Keratinocyte (primary cell): ENCODE measurements at regions not wholly inside any gene's neighbourhood (a gene's known extent, or its start where the extent isn't known, plus 50 kb on each side); places are given as distances from the start of the nearest gene placed in this dataset.

Experiments used
- DNase-seq: peaks from one replicate; pipeline ENCODE4 v3.0.0-alpha.2; 2011; ENCODE audit warnings: low read depth, missing footprints, low spot score
- FAIRE-seq: peaks from 2 replicates; lab custom pipeline; 2011; peaks lifted over from hg19 to GRCh38; lab: Jason Lieb, UNC
- H2AFZ ChIP-seq: 2 replicates; pipeline ENCODE4 v1.6.0; 2012; ENCODE audit warnings: low read length, control low read depth, inconsistent platforms; ENCODE audit not compliant: control insufficient read depth
- H3K27ac ChIP-seq: 2 replicates; pipeline ENCODE4 v1.5.1; 2011; ENCODE audit warnings: low read length; ENCODE audit not compliant: control insufficient read depth, insufficient read depth
- H3K27me3 ChIP-seq: 3 replicates; pipeline ENCODE4 v1.6.0; 2011; ENCODE audit warnings: low read length; ENCODE audit not compliant: control insufficient read depth, insufficient read depth; ENCODE audit errors: extremely low read depth
- H3K36me3 ChIP-seq, 2 experiments: 2 replicates in 1 of 2; 3 replicates in 1 of 2; pipeline ENCODE4 v1.5.1; 2011; ENCODE audit warnings: low read length in 2 of 2, mild to moderate bottlenecking in 1 of 2; ENCODE audit not compliant: control insufficient read depth in 2 of 2, insufficient read depth in 2 of 2; ENCODE audit errors: extremely low read depth in 1 of 2
- H3K4me1 ChIP-seq: 3 replicates; pipeline ENCODE4 v1.5.1; 2011; ENCODE audit warnings: low read length; ENCODE audit not compliant: control insufficient read depth, insufficient read depth; ENCODE audit errors: extremely low read depth
- H3K4me2 ChIP-seq: 3 replicates; pipeline ENCODE4 v1.6.0; 2011; ENCODE audit warnings: low read depth, low read length; ENCODE audit not compliant: control insufficient read depth, insufficient read depth; ENCODE audit errors: extremely low read depth
- H3K4me3 ChIP-seq, 3 experiments: fragments of 200-600 bp in 1 of 3; sonication (generic) in 1 of 3; 2 replicates in 2 of 3; 3 replicates in 1 of 3; pipeline ENCODE4 v1.5.1; 2011 to 2016; ENCODE audit warnings: low read length in 3 of 3, mild to moderate bottlenecking in 3 of 3, control low read depth in 2 of 3, inconsistent platforms in 1 of 3, low read depth in 1 of 3, mixed read lengths in 1 of 3, mixed run types in 1 of 3, moderate library complexity in 1 of 3; ENCODE audit not compliant: control insufficient read depth in 2 of 3, insufficient read depth in 2 of 3; ENCODE audit errors: extremely low read depth in 1 of 3
- H3K79me2 ChIP-seq: 2 replicates; pipeline ENCODE4 v1.6.0; 2012; ENCODE audit warnings: low read length; ENCODE audit not compliant: control insufficient read depth, insufficient read depth
- H3K9ac ChIP-seq: 3 replicates; pipeline ENCODE4 v1.6.0; 2011; ENCODE audit warnings: low read length; ENCODE audit not compliant: control insufficient read depth, insufficient read depth; ENCODE audit errors: extremely low read depth
- H3K9me1 ChIP-seq: 3 replicates; pipeline ENCODE4 v1.6.0; 2011; ENCODE audit warnings: low read length; ENCODE audit not compliant: control insufficient read depth, insufficient read depth; ENCODE audit errors: extremely low read depth
- H3K9me3 ChIP-seq: 2 replicates; pipeline ENCODE4 v1.5.1; 2012; ENCODE audit warnings: low read depth, low read length; ENCODE audit not compliant: control insufficient read depth
- H4K20me1 ChIP-seq: 3 replicates; pipeline ENCODE4 v1.6.0; 2011; ENCODE audit warnings: low read length; ENCODE audit not compliant: control insufficient read depth, insufficient read depth; ENCODE audit errors: extremely low read depth
- EZH2 ChIP-seq: IDR thresholded peaks from one replicate; pipeline ENCODE4 v1.6.1; 2012; ENCODE audit warnings: inconsistent platforms, mild to moderate bottlenecking, low read length, moderate library complexity
- dilution Hi-C: fragments of 300-500 bp; cut with MboI; formaldehyde crosslinking; loops from one replicate; pipeline ENCODE4 v1.7.0; 2020; ENCODE audit warnings: low sequenced_read_pairs; ENCODE audit not compliant: extremely low pct_ligation_motif_present
- TF ChIP-seq, protein P1 (sequence below), 3 experiments: IDR thresholded peaks in 1 of 3; conservative IDR thresholded peaks in 1 of 3; optimal IDR thresholded peaks in 1 of 3; 2 replicates in 2 of 3; 3 replicates in 1 of 3; pipeline versions ENCODE3 to v1.5.1; 2011; ENCODE audit warnings: low read length in 3 of 3, mild to moderate bottlenecking in 3 of 3, moderate library complexity in 2 of 3, control low read depth in 1 of 3, inconsistent platforms in 1 of 3; ENCODE audit not compliant: insufficient read depth in 2 of 3; ENCODE audit errors: extremely low read depth in 1 of 3

DNA sequence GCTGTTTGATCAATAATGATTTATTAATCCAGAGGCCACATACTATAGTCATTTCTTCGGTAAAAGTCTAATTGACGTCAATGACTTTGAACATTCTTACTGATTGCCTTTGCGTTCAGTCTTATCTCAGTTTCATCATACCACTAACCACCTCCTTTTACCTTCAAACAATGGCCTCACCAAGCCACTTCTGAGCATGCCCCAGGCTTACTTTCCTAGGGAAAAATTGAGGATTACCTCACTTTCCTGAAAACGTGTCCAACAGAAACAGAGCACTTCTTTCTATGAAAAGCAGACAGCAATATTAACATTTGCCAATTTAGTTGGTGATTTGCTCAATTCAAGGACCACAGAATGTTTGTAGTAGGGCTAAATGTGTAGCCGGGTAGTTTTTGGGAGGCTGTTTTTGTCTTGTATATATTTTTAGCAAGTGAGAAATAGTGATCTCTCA is 157.6 kb downstream of the KLF5 start:
- no peaks in the 10 kb centered on the region for H3K79me2 ChIP-seq
- H2AFZ ChIP-seq: no peak overlapping the region
- H3K36me3 ChIP-seq: no peaks in the 10 kb centered on the region
- no peaks in the 10 kb centered on the region for H3K4me1 ChIP-seq
- no peaks in the 10 kb centered on the region for H4K20me1 ChIP-seq
- H3K4me2 ChIP-seq: no peak overlapping the region
- DNase-seq (no peak), FAIRE-seq (no peak)
- no peaks in the 10 kb centered on the region for H3K9me3 ChIP-seq
- dilution Hi-C loops: no loop called here
- H3K4me3 ChIP-seq: no peak overlapping the region
- H3K9ac ChIP-seq: no peak overlapping the region
- no peak overlapping the region for H3K27ac ChIP-seq
- TF ChIP-seq, protein P1, sequence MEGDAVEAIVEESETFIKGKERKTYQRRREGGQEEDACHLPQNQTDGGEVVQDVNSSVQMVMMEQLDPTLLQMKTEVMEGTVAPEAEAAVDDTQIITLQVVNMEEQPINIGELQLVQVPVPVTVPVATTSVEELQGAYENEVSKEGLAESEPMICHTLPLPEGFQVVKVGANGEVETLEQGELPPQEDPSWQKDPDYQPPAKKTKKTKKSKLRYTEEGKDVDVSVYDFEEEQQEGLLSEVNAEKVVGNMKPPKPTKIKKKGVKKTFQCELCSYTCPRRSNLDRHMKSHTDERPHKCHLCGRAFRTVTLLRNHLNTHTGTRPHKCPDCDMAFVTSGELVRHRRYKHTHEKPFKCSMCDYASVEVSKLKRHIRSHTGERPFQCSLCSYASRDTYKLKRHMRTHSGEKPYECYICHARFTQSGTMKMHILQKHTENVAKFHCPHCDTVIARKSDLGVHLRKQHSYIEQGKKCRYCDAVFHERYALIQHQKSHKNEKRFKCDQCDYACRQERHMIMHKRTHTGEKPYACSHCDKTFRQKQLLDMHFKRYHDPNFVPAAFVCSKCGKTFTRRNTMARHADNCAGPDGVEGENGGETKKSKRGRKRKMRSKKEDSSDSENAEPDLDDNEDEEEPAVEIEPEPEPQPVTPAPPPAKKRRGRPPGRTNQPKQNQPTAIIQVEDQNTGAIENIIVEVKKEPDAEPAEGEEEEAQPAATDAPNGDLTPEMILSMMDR (optimal IDR thresholded peaks at IDR 0.05 in 1 of 3, IDR thresholded peaks at IDR 0.05 in 1 of 3, conservative IDR thresholded peaks at IDR 0.05 in 1 of 3; ENCODE audit: extremely low read depth in 1 of 3, insufficient read depth in 2 of 3, low read length in 3 of 3): no peak
- no peak for TF ChIP-seq EZH2
- no peaks in the 10 kb centered on the region for H3K9me1 ChIP-seq
- no peaks in the 10 kb centered on the region for H3K27me3 ChIP-seq

DNA sequence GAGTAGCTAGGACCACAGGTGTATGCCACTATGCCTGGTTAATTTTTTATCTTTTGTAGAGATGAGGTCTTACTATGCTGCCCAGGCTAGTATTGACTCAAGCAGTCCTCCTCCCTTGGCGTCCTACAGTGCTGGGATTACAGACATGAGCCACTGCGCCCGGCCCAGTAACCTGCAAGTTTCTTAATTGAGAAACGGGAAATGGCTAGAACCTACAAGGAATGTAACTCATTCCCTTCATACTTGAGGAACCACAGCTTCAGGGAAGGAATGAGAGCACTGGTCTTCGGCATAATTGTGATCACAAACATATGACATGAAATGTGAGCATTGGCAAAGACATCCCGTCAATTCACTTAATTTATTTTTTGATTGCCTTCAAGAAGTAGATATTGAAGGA is 157.0 kb downstream of the KLF5 start:
- no peaks in the 10 kb centered on the region for H3K4me1 ChIP-seq
- DNase-seq: no peak
- no peaks in the 10 kb centered on the region for H3K9me1 ChIP-seq
- no peak for TF ChIP-seq EZH2
- TF ChIP-seq, protein P1 (optimal IDR thresholded peaks at IDR 0.05 in 1 of 3, IDR thresholded peaks at IDR 0.05 in 1 of 3, conservative IDR thresholded peaks at IDR 0.05 in 1 of 3; ENCODE audit: extremely low read depth in 1 of 3, insufficient read depth in 2 of 3, low read length in 3 of 3): no peak
- H2AFZ ChIP-seq: no peak overlapping the region
- H3K79me2 ChIP-seq: no peaks in the 10 kb centered on the region
- no peak overlapping the region for H3K4me2 ChIP-seq
- H3K9ac ChIP-seq: no peak overlapping the region
- no peak overlapping the region for H3K4me3 ChIP-seq
- FAIRE-seq: no peak
- H4K20me1 ChIP-seq: no peaks in the 10 kb centered on the region
- H3K9me3 ChIP-seq: no peaks in the 10 kb centered on the region
- dilution Hi-C loops: no loop called here
- no peak overlapping the region for H3K27ac ChIP-seq
- H3K27me3 ChIP-seq: no peaks in the 10 kb centered on the region
- no peaks in the 10 kb centered on the region for H3K36me3 ChIP-seq
